ENCODE measurements at regions not wholly inside any gene's neighbourhood (a gene's known extent, or its start where the extent isn't known, plus 50 kb on each side); places are given as distances from the start of the nearest gene placed in this dataset.

DNA sequence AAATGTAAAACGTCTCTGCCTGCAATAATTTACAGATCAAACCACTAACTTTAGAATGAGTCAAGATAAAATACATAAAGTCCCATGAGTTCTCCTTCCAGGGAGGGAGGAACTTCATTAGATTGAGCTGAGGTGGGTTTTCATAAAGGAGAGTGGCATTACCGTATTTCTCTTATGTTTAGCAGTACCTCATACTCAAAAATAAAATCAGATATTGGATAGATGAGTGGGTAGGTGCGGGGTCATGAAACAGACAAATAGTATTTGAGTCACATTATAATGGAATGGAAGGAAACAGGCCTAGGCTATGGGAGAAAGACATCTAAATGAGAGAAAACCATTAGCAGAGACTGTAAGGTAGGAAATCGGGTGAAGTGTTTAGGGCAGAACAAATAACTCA is 166.1 kb upstream of the SMLR1 start:
- TF ChIP-seq EGR1 (IDR thresholded peaks at IDR 0.05) (no peak), USF1 (IDR thresholded peaks at IDR 0.05) (no peak)
